ENCODE measurements at regions not wholly inside any gene's neighbourhood (a gene's known extent, or its start where the extent isn't known, plus 50 kb on each side); places are given as distances from the start of the nearest gene placed in this dataset.

DNA sequence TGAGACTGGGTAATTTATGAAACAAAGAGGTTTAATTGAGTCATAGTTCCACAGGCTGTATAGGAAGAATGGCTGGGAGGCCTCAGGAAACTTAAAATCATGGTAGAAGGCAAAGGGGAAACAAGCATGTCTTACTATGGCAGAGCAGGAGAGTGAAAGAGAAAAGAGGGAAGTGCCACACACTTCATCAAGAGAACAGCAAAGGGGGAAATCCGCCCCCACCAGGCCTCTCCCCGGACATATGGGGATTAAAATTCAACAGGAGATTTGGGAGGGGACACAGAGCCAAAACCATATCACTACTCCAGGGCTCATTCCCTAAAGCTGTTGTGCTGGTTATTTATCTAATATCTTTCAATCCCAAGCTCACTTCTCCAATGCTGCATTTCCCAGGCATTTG lies 50.2 kb upstream of the NR3C1 start:
- no peak for TF ChIP-seq CTCF (IDR thresholded peaks at IDR 0.05; ENCODE audit: low read depth, low read length)
- DNase-seq (ENCODE audit: low read depth, low spot score): no peak
- in situ Hi-C loops (cut with HindIII; ENCODE audit: low sequenced_read_pairs): no loop called here
- no peak overlapping the region for H3K4me3 ChIP-seq (ENCODE audit: low read depth, low read length)
